Kidney (tissue), 13 donors: ENCODE measurements at regions not wholly inside any gene's neighbourhood (a gene's known extent, or its start where the extent isn't known, plus 50 kb on each side); places are given as distances from the start of the nearest gene placed in this dataset.
A peak's percentile ranks its signal among the peaks of the same experiment; 100 is the strongest.

Source experiments
- DNase-seq, 5 donors: peaks; one replicate each; pipeline ENCODE4 v3.0.0-alpha.2; 2013 to 2020
- FAIRE-seq: peaks from 2 replicates; lab custom pipeline; 2012; peaks lifted over from hg19 to GRCh38; lab: Jason Lieb, UNC
- H3K27ac ChIP-seq, 2 donors: one replicate each; pipeline ENCODE4 v1.7.0; 2013; ENCODE audit warnings: low read depth in 2 of 2, low read length in 2 of 2, inconsistent platforms in 1 of 2
- H3K27me3 ChIP-seq: one replicate; pipeline ENCODE4 v1.7.1; 2013; ENCODE audit warnings: low read length, inconsistent platforms; ENCODE audit not compliant: control insufficient read depth, insufficient read depth
- H3K36me3 ChIP-seq, 3 donors: one replicate each; pipeline versions ENCODE4 v1.7.0 to v1.7.1; 2013; ENCODE audit warnings: low read length in 3 of 3, control low read depth in 1 of 3, inconsistent platforms in 1 of 3; ENCODE audit not compliant: insufficient read depth in 3 of 3, control insufficient read depth in 2 of 3
- H3K4me1 ChIP-seq, 3 donors: one replicate each; pipeline versions ENCODE4 v1.7.0 to v1.7.1; 2013; ENCODE audit warnings: low read length in 3 of 3, inconsistent platforms in 1 of 3, low read depth in 1 of 3; ENCODE audit not compliant: control insufficient read depth in 2 of 3, insufficient read depth in 2 of 3
- H3K4me3 ChIP-seq, 3 donors: one replicate each; pipeline versions ENCODE4 v1.7.0 to v1.8.1; 2013; ENCODE audit warnings: low read length in 3 of 3, control low read depth in 1 of 3, inconsistent platforms in 1 of 3
- H3K9ac ChIP-seq, 3 donors: one replicate each; pipeline versions ENCODE4 v1.7.0 to v1.7.1; 2013; ENCODE audit warnings: low read length in 3 of 3, control low read depth in 1 of 3, inconsistent platforms in 1 of 3
- H3K9me3 ChIP-seq, 3 donors: one replicate each; pipeline versions ENCODE4 v1.7.0 to v1.7.1; 2013; ENCODE audit warnings: low read length in 3 of 3, control low read depth in 1 of 3, inconsistent platforms in 1 of 3; ENCODE audit not compliant: control insufficient read depth in 2 of 3, insufficient read depth in 1 of 3
- CTCF ChIP-seq: IDR thresholded peaks from 3 replicates; pipeline ENCODE4 v1.5.1; 2012; ENCODE audit warnings: mild to moderate bottlenecking, moderate library complexity, borderline replicate concordance; ENCODE audit not compliant: insufficient read depth; ENCODE audit errors: extremely low read depth
- intact Hi-C: fragments of 100-400 bp; cut with DNase I; formaldehyde crosslinking; loops from one replicate; pipeline ENCODE4 v1.11.1; 2022
- donor health status: control.
- donor health status: control.
- donor health status: control.
- donor health status: control.
- donor health status: control.
- donor health status: DM: yes; HTN: yes; CAD: no.
- donor health status: Normal renal cell carcinoma (clear cell type).

GRCh38 chr2:239598011-239598731, 197.4 kb upstream of the HDAC4 start:
- no peak for TF ChIP-seq CTCF
- peak in 3 of 5 donors; percentile 6 to 55 (median 19) for DNase-seq
- Histone ChIP-seq H3K36me3 (no peaks in the 10 kb centered on the region), H3K27me3 (no peaks in the 10 kb centered on the region), H3K9ac (no peak overlapping the region), H3K9me3 (no peaks in the 10 kb centered on the region), H3K4me1 (no peaks in the 10 kb centered on the region), H3K27ac (no peak overlapping the region), H3K4me3 (no peak overlapping the region)
- intact Hi-C loops: no loop called here
- FAIRE-seq: no peak

- Histone ChIP-seq H3K4me1 (no peaks in the 10 kb centered on the region), H3K9me3 (no peaks in the 10 kb centered on the region), H3K36me3 (no peaks in the 10 kb centered on the region), H3K27me3 (no peaks in the 10 kb centered on the region), H3K4me3 (no peak overlapping the region), H3K27ac (no peak overlapping the region), H3K9ac (no peak overlapping the region)
- FAIRE-seq: no peak
- intact Hi-C loops: no loop called here
- DNase-seq: peak in 2 of 5 donors; percentile 26 to 38
- no peak for TF ChIP-seq CTCF
These were observed 196.4 kb upstream of the HDAC4 start for GRCh38 chr2:239597216-239597615.

GRCh38 chr2:239596792-239597191, 196.0 kb upstream of the HDAC4 start:
- intact Hi-C loops: no loop called here
- DNase-seq (peak in 2 of 5 donors; percentile 15 to 32), FAIRE-seq (no peak)
- Histone ChIP-seq H3K4me1 (no peaks in the 10 kb centered on the region), H3K9me3 (no peaks in the 10 kb centered on the region), H3K27me3 (no peaks in the 10 kb centered on the region), H3K9ac (no peak overlapping the region), H3K36me3 (no peaks in the 10 kb centered on the region), H3K27ac (no peak overlapping the region), H3K4me3 (no peak overlapping the region)
- no peak for TF ChIP-seq CTCF
